A549 (cell line): ENCODE measurements at regions not wholly inside any gene's neighbourhood (a gene's known extent, or its start where the extent isn't known, plus 50 kb on each side); places are given as distances from the start of the nearest gene placed in this dataset.

Experiments
- ATAC-seq, 2 experiments: fragments of 200-7000 bp in 1 of 2; fragments of >200 bp in 1 of 2; cut with Nextera tagmentation in 1 of 2; cut with Tn5 transposase in 1 of 2; 3 replicates each; pipeline versions ENCODE4 v1.8.0 to v1.9.1; 2018 to 2020; ENCODE audit warnings: mild to moderate bottlenecking in 1 of 2, moderate library complexity in 1 of 2
- CTCF ChIA-PET: fragments of 300-600 bp; sonication (Branson Sonifier 250); formaldehyde crosslinking; extraction: SDS; loops from one replicate; lab custom pipeline; 2021; ENCODE audit warnings: antibody characterized with exemption, inconsistent platforms; lab: Yijun Ruan, JAX
- POLR2A ChIA-PET: fragments of 350-600 bp; formaldehyde crosslinking; extraction: SDS; loops from one replicate; lab custom pipeline; 2021; ENCODE audit warnings: antibody characterized with exemption, inconsistent platforms; lab: Yijun Ruan, JAX
- DNase-seq, 2 experiments: peaks; one replicate each; pipeline versions ENCODE4 v3.0.0 to v3.0.0-alpha.2; 2011 to 2016; ENCODE audit warnings: low read depth in 1 of 2, low spot score in 1 of 2
- FAIRE-seq: peaks from 2 replicates; lab custom pipeline; 2011; peaks lifted over from hg19 to GRCh38; lab: Jason Lieb, UNC
- H3K27ac ChIP-seq, 2 experiments: fragments of >200 bp; sonication (Bioruptor Twin); formaldehyde crosslinking; 3 replicates each; pipeline ENCODE4 v1.5.1; 2016 to 2017
- H3K4me1 ChIP-seq: fragments of >200 bp; sonication (Bioruptor Twin); formaldehyde crosslinking; 3 replicates; pipeline ENCODE4 v1.6.1; 2016
- H3K4me2 ChIP-seq: fragments of >200 bp; sonication (Bioruptor Twin); formaldehyde crosslinking; 3 replicates; pipeline ENCODE4 v1.6.1; 2016
- H3K4me3 ChIP-seq: fragments of >200 bp; sonication (Bioruptor Twin); formaldehyde crosslinking; 3 replicates; pipeline ENCODE4 v1.5.1; 2016
- H3K9me3 ChIP-seq: fragments of >200 bp; sonication (Bioruptor Twin); formaldehyde crosslinking; 3 replicates; pipeline ENCODE4 v1.6.1; 2016
- ATOH8 ChIP-seq: fragments of 250-450 bp; sonication (Bioruptor Pico); IDR thresholded peaks from 2 replicates; pipeline ENCODE4 v1.5.0; 2020; ENCODE audit warnings: low read depth, mild to moderate bottlenecking, moderate library complexity
- CEBPB ChIP-seq, 2 experiments: fragments of >200 bp in 1 of 2; sonication (Bioruptor Twin) in 1 of 2; formaldehyde crosslinking in 1 of 2; IDR thresholded peaks; 2 replicates each; pipeline ENCODE4 v1.6.1; 2012 to 2016
- CTCF ChIP-seq: fragments of >200 bp; sonication (Bioruptor Twin); formaldehyde crosslinking; IDR thresholded peaks from 3 replicates; pipeline ENCODE4 v1.5.1; 2016
- E2F6 ChIP-seq: IDR thresholded peaks from 2 replicates; pipeline ENCODE4 v1.6.1; 2012; ENCODE audit warnings: low read depth, borderline replicate concordance
- EP300 ChIP-seq, 2 experiments: fragments of >200 bp; sonication (Bioruptor Twin); formaldehyde crosslinking; IDR thresholded peaks; 2 replicates in 1 of 2; 3 replicates in 1 of 2; pipeline ENCODE4 v1.6.1; 2016 to 2017
- ESRRA ChIP-seq: fragments of 150-350 bp; IDR thresholded peaks from 2 replicates; pipeline ENCODE4 v1.6.1; 2014; ENCODE audit warnings: mild to moderate bottlenecking, low read length, borderline replicate concordance
- FOSL2 ChIP-seq, 2 experiments: fragments of 450-650 bp in 1 of 2; fragments of >200 bp in 1 of 2; sonication (Bioruptor Twin) in 1 of 2; formaldehyde crosslinking; IDR thresholded peaks; 2 replicates each; pipeline versions ENCODE4 v1.5.0 to v1.6.1; 2016 to 2020; ENCODE audit warnings: mild to moderate bottlenecking in 1 of 2, moderate library complexity in 1 of 2
- FOXS1 ChIP-seq: fragments of 250-450 bp; sonication (Bioruptor Pico); IDR thresholded peaks from 2 replicates; pipeline ENCODE4 v1.5.0; 2020; ENCODE audit warnings: mild to moderate bottlenecking, moderate library complexity
- GATA3 ChIP-seq: IDR thresholded peaks from 2 replicates; pipeline ENCODE4 v1.6.1; 2012; ENCODE audit warnings: borderline replicate concordance
- HDAC2 ChIP-seq: fragments of 200-600 bp; sonication (generic); IDR thresholded peaks from 2 replicates; pipeline ENCODE4 v1.6.1; 2016
- HEYL ChIP-seq: fragments of 250-450 bp; sonication (Bioruptor Pico); IDR thresholded peaks from 2 replicates; pipeline ENCODE4 v1.8.0; 2021; ENCODE audit warnings: mild to moderate bottlenecking, moderate library complexity
- HMGXB4 ChIP-seq: fragments of 250-450 bp; sonication (Bioruptor Pico); IDR thresholded peaks from 2 replicates; pipeline ENCODE4 v1.5.0; 2021; ENCODE audit warnings: mild to moderate bottlenecking, moderate library complexity, borderline replicate concordance
- HOXB5 ChIP-seq: fragments of 250-450 bp; sonication (Bioruptor Pico); IDR thresholded peaks from 2 replicates; pipeline ENCODE4 v1.5.0; 2020; ENCODE audit warnings: mild to moderate bottlenecking, moderate library complexity
- JUN ChIP-seq, 2 experiments: fragments of >200 bp; sonication (Bioruptor Twin); formaldehyde crosslinking; IDR thresholded peaks; 2 replicates in 1 of 2; 3 replicates in 1 of 2; pipeline ENCODE4 v1.6.1; 2016 to 2017
- JUNB ChIP-seq: fragments of >200 bp; sonication (Bioruptor Twin); formaldehyde crosslinking; IDR thresholded peaks from 2 replicates; pipeline ENCODE4 v1.6.1; 2016
- KDM1A ChIP-seq: fragments of 200-600 bp; sonication (generic); IDR thresholded peaks from 2 replicates; pipeline ENCODE4 v1.6.1; 2016; ENCODE audit warnings: low read depth, mild to moderate bottlenecking
- MAFK ChIP-seq: fragments of 450-650 bp; IDR thresholded peaks from 2 replicates; pipeline ENCODE4 v1.6.1; 2014; ENCODE audit not compliant: partially characterized antibody
- MYC ChIP-seq: IDR thresholded peaks from 2 replicates; pipeline ENCODE4 v1.6.1; 2012; ENCODE audit warnings: mild to moderate bottlenecking, inconsistent platforms, low read length, improper control_type of control experiment, borderline replicate concordance
- POLR2A ChIP-seq: IDR thresholded peaks from 2 replicates; pipeline ENCODE4 v1.6.1; 2012; ENCODE audit warnings: mild to moderate bottlenecking, low read length
- RARB ChIP-seq: fragments of 250-450 bp; sonication (Bioruptor Pico); IDR thresholded peaks from 2 replicates; pipeline ENCODE4 v1.8.0; 2021; ENCODE audit warnings: mild to moderate bottlenecking, moderate library complexity
- REST ChIP-seq: fragments of 200-600 bp; sonication (generic); IDR thresholded peaks from 2 replicates; pipeline ENCODE4 v1.6.1; 2016; ENCODE audit warnings: antibody characterized with exemption, mild to moderate bottlenecking, moderate library complexity
- RNF2 ChIP-seq: fragments of 200-600 bp; sonication (generic); IDR thresholded peaks from 2 replicates; pipeline ENCODE4 v1.6.1; 2016; ENCODE audit warnings: low read depth, mild to moderate bottlenecking, antibody characterized with exemption, moderate library complexity, borderline replicate concordance
- SREBF2 ChIP-seq: fragments of 450-650 bp; IDR thresholded peaks from 2 replicates; pipeline ENCODE4 v1.6.1; 2014; ENCODE audit warnings: mild to moderate bottlenecking, moderate library complexity
- TFCP2L1 ChIP-seq: fragments of 250-450 bp; sonication (Bioruptor Pico); IDR thresholded peaks from 2 replicates; pipeline ENCODE4 v1.5.0; 2021; ENCODE audit warnings: mild to moderate bottlenecking
- ZC3H11A ChIP-seq: fragments of 450-650 bp; IDR thresholded peaks from 2 replicates; pipeline ENCODE4 v1.6.1; 2014; ENCODE audit warnings: antibody characterized with exemption, mild to moderate bottlenecking
- ZFP36 ChIP-seq: fragments of 450-650 bp; IDR thresholded peaks from 2 replicates; pipeline ENCODE4 v1.6.1; 2014; ENCODE audit warnings: borderline replicate concordance; ENCODE audit not compliant: partially characterized antibody
- ZNF302 ChIP-seq: fragments of 250-450 bp; sonication (Bioruptor Pico); IDR thresholded peaks from 2 replicates; pipeline ENCODE4 v1.9.0; 2021; ENCODE audit warnings: inconsistent platforms, mild to moderate bottlenecking, moderate library complexity
- ZSCAN20 ChIP-seq: fragments of 250-450 bp; sonication (Bioruptor Pico); IDR thresholded peaks from 2 replicates; pipeline ENCODE4 v1.8.0; 2022; ENCODE audit warnings: mild to moderate bottlenecking, moderate library complexity
- WGBS: methylation state at CpG from one replicate; pipeline ENCODE4 v1.1.6; 2017; ENCODE audit errors: missing lambda C conversion rate; 5-methylcytosine and 5-hydroxymethylcytosine counted together

- no peak for ATAC-seq
Measured at GRCh38 chr10:6338361-6338760, 135.6 kb downstream of the PFKFB3 start.

GRCh38 chr10:6339891-6340290 lies 137.2 kb downstream of the PFKFB3 start:
- ChIA-PET POLR2A (no interaction called here), CTCF (no interaction called here)
- Histone ChIP-seq H3K4me3 (no peak overlapping the region), H3K4me2 (no peak overlapping the region), H3K4me1 (0 out of 3 replicates have a peak, but pooled peaks cover 8% of the 10 kb centered on the region), H3K27ac (no peak overlapping the region), H3K9me3 (no peaks in the 10 kb centered on the region)
- no peak for DNase-seq
- ATAC-seq: no peak
- FAIRE-seq: no peak
- WGBS: 82% methylated on average over 5 of the region's 5 CpGs
- TF ChIP-seq JUNB (no peak), ZC3H11A (no peak), POLR2A (no peak), ZFP36 (no peak), FOXS1 (CRISPR knock-in tag) (no peak), HMGXB4 (CRISPR knock-in tag) (no peak)

More at GRCh38 chr10:6338361-6338760, 135.6 kb downstream of the PFKFB3 start:
- WGBS: 79% methylated on average over 7 of the region's 7 CpGs
- no peak overlapping the region for H3K27ac ChIP-seq
- CTCF ChIA-PET: interaction anchor here (0.6 to 1.2 kb wide), 3 partner anchors 10 to 155 kb away, joined by 3 to 4 read pairs (median 3); no protein-coding TSS in a partner anchor
- no peak overlapping the region for H3K4me2 ChIP-seq
- no peak for TF ChIP-seq E2F6
- no peak for TF ChIP-seq JUN (IDR thresholded peaks at IDR 0.05)
- no peak for TF ChIP-seq SREBF2
- no peak for TF ChIP-seq RNF2
- TF ChIP-seq EP300 (IDR thresholded peaks at IDR 0.05): no peak
- TF ChIP-seq MYC: no peak
- no peak for TF ChIP-seq HEYL
- no peak for TF ChIP-seq REST
- TF ChIP-seq ZNF302 (CRISPR knock-in tag): no peak
- TF ChIP-seq HDAC2: no peak
- no peak for TF ChIP-seq KDM1A
- no peak for DNase-seq
- H3K4me1 ChIP-seq: 0 out of 3 replicates have a peak, but pooled peaks cover 8% of the 10 kb centered on the region
- no peak for FAIRE-seq
- peaks cover 7% of the 10 kb centered on the region; the same call in 2 of the 3 replicates for H3K9me3 ChIP-seq
- H3K4me3 ChIP-seq: no peak overlapping the region
- POLR2A ChIA-PET: no interaction called here

- H3K27ac ChIP-seq: no peak overlapping the region
- H3K4me2 ChIP-seq: no peak overlapping the region
- ChIA-PET POLR2A (no interaction called here), CTCF (interaction anchor here (0.9 to 1.8 kb wide), 3 partner anchors 59 to 140 kb away, joined by 3 to 6 read pairs (median 4); partner anchors contain the start of gene PFKFB3)
- ATAC-seq: no peak
- peaks cover 11% of the 10 kb centered on the region; the same call in 1 of the 3 replicates for H3K4me1 ChIP-seq
- FAIRE-seq: no peak
- DNase-seq: no peak
- WGBS: 71% methylated on average over 10 of the region's 10 CpGs
- H3K4me3 ChIP-seq: no peak overlapping the region
- H3K9me3 ChIP-seq: no peaks in the 10 kb centered on the region; the same call in 2 of the 3 replicates
- TF ChIP-seq TFCP2L1 (no peak), CEBPB (IDR thresholded peaks at IDR 0.05) (no peak), ESRRA (no peak), ATOH8 (CRISPR knock-in tag) (no peak), MAFK (no peak), FOSL2 (IDR thresholded peaks at IDR 0.05) (no peak), FOSL2 (CRISPR knock-in tag; IDR thresholded peaks at IDR 0.05) (no peak), ZSCAN20 (no peak), CTCF (no peak), RARB (CRISPR knock-in tag) (no peak), SREBF2 (no peak), JUNB (no peak), HOXB5 (no peak), GATA3 (no peak)
Measured at GRCh38 chr10:6342096-6342685, 139.5 kb downstream of the PFKFB3 start.
